ENCODE measurements at regions not wholly inside any gene's neighbourhood (a gene's known extent, or its start where the extent isn't known, plus 50 kb on each side); places are given as distances from the start of the nearest gene placed in this dataset.

- no peak for TF ChIP-seq GATA2 (IDR thresholded peaks at IDR 0.05; ENCODE audit: low read depth, low read length)
- no peak for TF ChIP-seq GATA3 (IDR thresholded peaks at IDR 0.05; ENCODE audit: low read depth, low read length)
These were observed 62.3 kb upstream of the STARD13 start for GRCh38 chr13:33347861-33348260.
